ENCODE measurements at regions not wholly inside any gene's neighbourhood (a gene's known extent, or its start where the extent isn't known, plus 50 kb on each side); places are given as distances from the start of the nearest gene placed in this dataset.

DNA sequence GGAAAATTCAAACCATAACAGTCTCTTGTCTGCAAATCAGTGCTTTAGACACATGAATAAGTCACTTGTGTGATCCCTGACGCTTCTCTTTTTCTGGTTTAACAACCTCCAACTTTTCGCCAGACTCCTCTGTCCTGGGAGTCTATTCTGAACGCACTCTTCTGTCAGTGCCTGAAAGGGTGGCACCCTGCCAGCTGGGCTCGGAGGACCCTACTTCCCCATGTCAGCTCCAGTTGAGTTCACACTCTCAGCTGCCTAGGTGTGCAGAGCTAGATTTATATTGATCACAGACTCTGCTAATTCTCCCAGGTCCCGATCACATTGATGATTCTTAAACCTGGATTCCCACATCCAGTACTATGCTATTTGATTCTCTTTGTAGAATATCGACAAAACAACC, 649.1 kb downstream of the BNC2 start:
- Histone ChIP-seq H3K4me1 (ENCODE audit: insufficient read depth) (no peaks in the 10 kb centered on the region), H3K27me3 (no peaks in the 10 kb centered on the region), H3K4me3 (no peak overlapping the region), H3K27ac (no peak overlapping the region), H3K36me3 (no peaks in the 10 kb centered on the region), H3K9me3 (no peaks in the 10 kb centered on the region)
- TF ChIP-seq POLR2A (IDR thresholded peaks at IDR 0.05) (no peak), EP300 (IDR thresholded peaks at IDR 0.05) (no peak)
- TF ChIP-seq, protein P1, sequence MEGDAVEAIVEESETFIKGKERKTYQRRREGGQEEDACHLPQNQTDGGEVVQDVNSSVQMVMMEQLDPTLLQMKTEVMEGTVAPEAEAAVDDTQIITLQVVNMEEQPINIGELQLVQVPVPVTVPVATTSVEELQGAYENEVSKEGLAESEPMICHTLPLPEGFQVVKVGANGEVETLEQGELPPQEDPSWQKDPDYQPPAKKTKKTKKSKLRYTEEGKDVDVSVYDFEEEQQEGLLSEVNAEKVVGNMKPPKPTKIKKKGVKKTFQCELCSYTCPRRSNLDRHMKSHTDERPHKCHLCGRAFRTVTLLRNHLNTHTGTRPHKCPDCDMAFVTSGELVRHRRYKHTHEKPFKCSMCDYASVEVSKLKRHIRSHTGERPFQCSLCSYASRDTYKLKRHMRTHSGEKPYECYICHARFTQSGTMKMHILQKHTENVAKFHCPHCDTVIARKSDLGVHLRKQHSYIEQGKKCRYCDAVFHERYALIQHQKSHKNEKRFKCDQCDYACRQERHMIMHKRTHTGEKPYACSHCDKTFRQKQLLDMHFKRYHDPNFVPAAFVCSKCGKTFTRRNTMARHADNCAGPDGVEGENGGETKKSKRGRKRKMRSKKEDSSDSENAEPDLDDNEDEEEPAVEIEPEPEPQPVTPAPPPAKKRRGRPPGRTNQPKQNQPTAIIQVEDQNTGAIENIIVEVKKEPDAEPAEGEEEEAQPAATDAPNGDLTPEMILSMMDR (IDR thresholded peaks at IDR 0.05), result no peak
- WGBS, 3 donors, result 59 to 66% (median 66%) methylated on average over 6 of the region's 6 CpGs
- intact Hi-C loops (cut with DNase I), result no loop called here
- peak in 2 of 5 donors; percentile 45 to 60 for DNase-seq

DNA sequence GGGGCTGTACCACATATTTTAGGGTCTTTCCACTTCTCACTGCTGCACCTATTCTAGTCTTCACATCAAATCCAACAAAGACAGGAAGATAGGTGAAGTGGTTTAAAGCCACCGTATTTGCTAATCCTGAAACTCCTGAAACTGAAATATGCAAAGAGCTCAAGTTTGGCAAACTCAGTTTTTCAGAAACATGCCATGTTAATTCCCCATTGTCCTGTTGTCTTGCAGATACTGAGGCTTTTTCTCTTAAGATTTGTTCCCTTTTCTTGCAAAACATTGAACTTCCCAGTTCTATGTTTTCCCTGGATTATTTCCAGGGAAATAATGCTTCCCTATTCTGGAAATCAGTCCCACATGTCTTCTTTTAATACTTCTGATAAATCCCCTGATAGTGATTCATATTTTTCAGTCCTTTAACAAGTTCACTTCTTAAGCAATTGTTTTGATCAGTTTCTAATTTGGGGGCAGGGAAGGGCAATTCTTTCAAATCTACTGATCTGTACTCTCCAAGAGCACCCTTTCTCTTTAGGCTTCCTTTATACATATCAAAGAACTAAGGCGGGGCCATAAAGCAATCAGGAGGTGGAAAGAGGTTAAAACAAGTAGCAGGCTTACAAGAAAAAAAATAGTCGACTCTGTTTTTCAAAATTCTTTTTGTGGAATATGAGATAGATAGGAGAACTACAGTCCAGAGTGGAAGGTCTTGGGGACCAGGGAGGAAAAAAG, 648.5 kb downstream of the BNC2 start:
- no peak overlapping the region for H3K27ac ChIP-seq
- H3K4me3 ChIP-seq, result no peak overlapping the region
- intact Hi-C loops (cut with DNase I), result no loop called here
- H3K9me3 ChIP-seq, result no peaks in the 10 kb centered on the region
- 37 to 51% (median 49%) methylated on average over 3 of the region's 3 CpGs for WGBS, 3 donors
- no peaks in the 10 kb centered on the region for H3K27me3 ChIP-seq
- TF ChIP-seq POLR2A (IDR thresholded peaks at IDR 0.05), result no peak
- TF ChIP-seq, protein P1 (IDR thresholded peaks at IDR 0.05), result no peak
- no peak for TF ChIP-seq EP300 (IDR thresholded peaks at IDR 0.05)
- no peak for DNase-seq
- H3K4me1 ChIP-seq (ENCODE audit: insufficient read depth), result no peaks in the 10 kb centered on the region
- no peaks in the 10 kb centered on the region for H3K36me3 ChIP-seq

DNA sequence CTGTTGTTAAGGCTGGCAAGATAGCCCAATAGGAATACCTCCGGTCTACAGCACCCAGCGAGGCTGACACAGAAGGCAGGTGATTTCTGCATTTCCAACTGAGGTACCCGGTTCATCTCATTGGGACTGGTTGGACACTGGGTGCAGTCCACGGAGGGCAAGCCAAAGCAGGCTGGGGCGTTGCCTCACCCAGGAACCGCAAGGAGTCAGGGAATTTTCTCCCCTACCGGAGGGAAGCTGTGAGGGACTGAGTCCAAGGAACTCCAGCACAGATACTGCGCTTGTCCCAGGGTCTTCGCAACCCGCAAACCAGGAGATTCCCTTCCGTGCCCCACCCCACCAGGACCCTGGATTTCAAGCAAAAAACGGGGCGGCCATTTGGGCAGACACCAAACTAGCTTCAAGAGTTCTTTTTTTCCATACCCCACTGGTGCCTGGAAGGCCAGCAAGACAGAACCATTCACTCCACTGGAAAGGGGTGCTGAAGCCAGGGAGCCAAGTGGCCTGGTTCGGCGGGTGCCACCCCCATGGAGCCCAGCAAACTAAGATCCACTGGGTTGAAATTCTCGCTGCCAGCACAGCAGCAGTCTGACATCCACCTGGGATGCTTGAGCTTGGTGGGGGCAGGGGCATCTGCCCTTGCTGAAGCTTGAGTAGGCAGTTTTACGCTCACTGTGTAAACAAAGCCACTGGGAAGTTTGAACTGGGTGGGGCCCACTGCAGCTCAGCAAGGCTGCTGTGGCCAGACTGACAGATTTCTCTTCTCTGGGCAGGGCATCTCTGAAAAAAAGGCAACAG, 647.2 kb downstream of the BNC2 start:
- intact Hi-C loops (cut with DNase I), result no loop called here
- Histone ChIP-seq H3K9me3 (no peaks in the 10 kb centered on the region), H3K4me1 (ENCODE audit: insufficient read depth) (no peaks in the 10 kb centered on the region), H3K27ac (no peak overlapping the region), H3K27me3 (no peaks in the 10 kb centered on the region), H3K36me3 (no peaks in the 10 kb centered on the region), H3K4me3 (no peak overlapping the region)
- no peak for DNase-seq
- TF ChIP-seq POLR2A (IDR thresholded peaks at IDR 0.05) (no peak), EP300 (IDR thresholded peaks at IDR 0.05) (no peak)
- TF ChIP-seq, protein P1 (IDR thresholded peaks at IDR 0.05), result no peak
- 95 to 96% (median 96%) methylated on average over 17 of the region's 17 CpGs for WGBS, 3 donors

DNA sequence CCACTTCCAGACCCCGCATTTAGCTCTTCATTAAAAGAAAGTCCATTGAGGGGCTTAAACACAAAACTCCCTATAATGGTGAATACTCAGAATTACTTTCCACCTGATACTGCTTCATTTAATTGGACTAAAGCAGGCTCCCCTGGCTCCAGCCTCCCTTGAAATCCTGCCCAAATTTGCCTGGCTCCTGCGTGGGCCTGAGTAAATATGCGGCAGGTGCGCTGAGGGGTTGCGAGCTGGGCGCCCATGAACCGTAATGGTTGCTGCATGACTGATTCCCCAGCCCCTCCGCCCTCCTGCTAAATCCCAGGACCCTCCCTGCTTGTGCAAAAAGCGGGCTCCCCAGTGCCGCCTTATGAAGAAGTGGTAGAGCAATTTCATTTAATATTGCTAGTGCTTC, 639.7 kb downstream of the BNC2 start:
- Histone ChIP-seq H3K27ac (no peak overlapping the region), H3K27me3 (no peaks in the 10 kb centered on the region), H3K4me1 (ENCODE audit: insufficient read depth) (no peaks in the 10 kb centered on the region), H3K4me3 (no peak overlapping the region), H3K36me3 (no peaks in the 10 kb centered on the region), H3K9me3 (no peaks in the 10 kb centered on the region)
- TF ChIP-seq, protein P1 (IDR thresholded peaks at IDR 0.05), result no peak
- TF ChIP-seq POLR2A (IDR thresholded peaks at IDR 0.05) (no peak), EP300 (IDR thresholded peaks at IDR 0.05) (no peak)
- WGBS, 3 donors, result 94 to 95% (median 95%) methylated on average over 10 of the region's 10 CpGs
- intact Hi-C loops (cut with DNase I), result no loop called here
- DNase-seq, result no peak

Measured in ovary (tissue), 7 donors.